Activated T-helper 2 cell treated with anti-CD3 and anti-CD28 coated beads, Interferon-gamma antibody, Interleukin-2, Interleukin-4, amounts not matched to agents 10 μg/mL and 5 μg/mL and 100 μg/mL, durations not matched to agents 14 hours and 24 hours and 36 hours (primary cell): ENCODE measurements at regions not wholly inside any gene's neighbourhood (a gene's known extent, or its start where the extent isn't known, plus 50 kb on each side); places are given as distances from the start of the nearest gene placed in this dataset.

Experiments used
- DNase-seq: peaks from one replicate; pipeline ENCODE4 v3.0.0; 2021; ENCODE audit warnings: low spot score
- H3K27ac Mint-ChIP-seq: one replicate; pipeline ENCODE4 v1.8.0; 2021; ENCODE audit warnings: mixed read lengths
- H3K27me3 Mint-ChIP-seq: one replicate; pipeline ENCODE4 v1.8.0; 2021; ENCODE audit warnings: low read depth, mixed read lengths
- H3K36me3 Mint-ChIP-seq: one replicate; pipeline ENCODE4 v1.8.0; 2021; ENCODE audit warnings: low read depth, mixed read lengths
- H3K4me1 Mint-ChIP-seq: one replicate; pipeline ENCODE4 v1.8.0; 2021; ENCODE audit warnings: low read depth, mixed read lengths
- H3K4me3 Mint-ChIP-seq: one replicate; pipeline ENCODE4 v1.8.0; 2021; ENCODE audit warnings: low read depth, mild to moderate bottlenecking, moderate library complexity, mixed read lengths
- H3K9me3 Mint-ChIP-seq: one replicate; pipeline ENCODE4 v1.8.0; 2021; ENCODE audit warnings: mixed read lengths
- intact Hi-C: fragments of 100-400 bp; cut with micrococcal nuclease; formaldehyde crosslinking; loops from one replicate; pipeline ENCODE4 v1.15.1; 2023

GRCh38 chr9:73076970-73077369 lies 74.7 kb upstream of the ANXA1 start:
- intact Hi-C loops = no loop called here
- Mint-ChIP-seq H3K27me3 (peaks cover 12% of the 10 kb centered on the region), H3K9me3 (no peaks in the 10 kb centered on the region), H3K4me3 (no peak overlapping the region), H3K36me3 (no peaks in the 10 kb centered on the region), H3K4me1 (no peaks in the 10 kb centered on the region), H3K27ac (no peak overlapping the region)
- DNase-seq = no peak

GRCh38 chr9:73074176-73074708 lies 77.4 kb upstream of the ANXA1 start:
- Mint-ChIP-seq H3K27ac (no peak overlapping the region), H3K36me3 (no peaks in the 10 kb centered on the region), H3K4me1 (no peaks in the 10 kb centered on the region), H3K9me3 (no peaks in the 10 kb centered on the region), H3K4me3 (no peak overlapping the region), H3K27me3 (peaks cover 21% of the 10 kb centered on the region)
- no peak for DNase-seq
- intact Hi-C loops = no loop called here

GRCh38 chr9:73073337-73074175 lies 78.1 kb upstream of the ANXA1 start:
- H3K4me3 Mint-ChIP-seq = no peak overlapping the region
- no peaks in the 10 kb centered on the region for H3K4me1 Mint-ChIP-seq
- intact Hi-C loops = no loop called here
- no peaks in the 10 kb centered on the region for H3K9me3 Mint-ChIP-seq
- H3K36me3 Mint-ChIP-seq = no peaks in the 10 kb centered on the region
- no peak overlapping the region for H3K27ac Mint-ChIP-seq
- peaks cover 21% of the 10 kb centered on the region for H3K27me3 Mint-ChIP-seq
- no peak for DNase-seq

GRCh38 chr9:73067074-73067473 lies 84.6 kb upstream of the ANXA1 start:
- no peaks in the 10 kb centered on the region for H3K4me1 Mint-ChIP-seq
- DNase-seq = no peak
- H3K36me3 Mint-ChIP-seq = no peaks in the 10 kb centered on the region
- no peak overlapping the region for H3K4me3 Mint-ChIP-seq
- H3K27me3 Mint-ChIP-seq = peaks cover 9% of the 10 kb centered on the region
- no peaks in the 10 kb centered on the region for H3K9me3 Mint-ChIP-seq
- intact Hi-C loops = no loop called here
- no peak overlapping the region for H3K27ac Mint-ChIP-seq

- intact Hi-C loops = no loop called here
- H3K4me3 Mint-ChIP-seq = no peak overlapping the region
- no peak overlapping the region for H3K27ac Mint-ChIP-seq
- H3K36me3 Mint-ChIP-seq = no peaks in the 10 kb centered on the region
- H3K27me3 Mint-ChIP-seq = peaks cover 6% of the 10 kb centered on the region
- no peaks in the 10 kb centered on the region for H3K4me1 Mint-ChIP-seq
- H3K9me3 Mint-ChIP-seq = no peaks in the 10 kb centered on the region
- no peak for DNase-seq
These were observed 86.2 kb upstream of the ANXA1 start for GRCh38 chr9:73065439-73065838.

GRCh38 chr9:73064315-73064714 lies 87.3 kb upstream of the ANXA1 start:
- intact Hi-C loops = no loop called here
- no peaks in the 10 kb centered on the region for H3K36me3 Mint-ChIP-seq
- no peaks in the 10 kb centered on the region for H3K9me3 Mint-ChIP-seq
- no peak overlapping the region for H3K27ac Mint-ChIP-seq
- H3K27me3 Mint-ChIP-seq = peaks cover under 1% of the 10 kb centered on the region
- no peaks in the 10 kb centered on the region for H3K4me1 Mint-ChIP-seq
- no peak overlapping the region for H3K4me3 Mint-ChIP-seq
- DNase-seq = no peak

- intact Hi-C loops = no loop called here
- DNase-seq = no peak
- Mint-ChIP-seq H3K27me3 (no peaks in the 10 kb centered on the region), H3K36me3 (no peaks in the 10 kb centered on the region), H3K27ac (no peak overlapping the region), H3K9me3 (no peaks in the 10 kb centered on the region), H3K4me1 (no peaks in the 10 kb centered on the region), H3K4me3 (no peak overlapping the region)
These were observed 90.5 kb upstream of the ANXA1 start for GRCh38 chr9:73061146-73061545.

GRCh38 chr9:73059247-73059646 lies 92.4 kb upstream of the ANXA1 start:
- Mint-ChIP-seq H3K27me3 (peaks cover 1% of the 10 kb centered on the region), H3K9me3 (no peaks in the 10 kb centered on the region), H3K4me1 (no peaks in the 10 kb centered on the region), H3K4me3 (no peak overlapping the region), H3K36me3 (no peaks in the 10 kb centered on the region), H3K27ac (no peak overlapping the region)
- no peak for DNase-seq
- intact Hi-C loops = no loop called here

GRCh38 chr9:73056245-73056644 lies 95.4 kb upstream of the ANXA1 start:
- DNase-seq = no peak
- H3K9me3 Mint-ChIP-seq = no peaks in the 10 kb centered on the region
- no peak overlapping the region for H3K27ac Mint-ChIP-seq
- H3K4me3 Mint-ChIP-seq = no peak overlapping the region
- H3K27me3 Mint-ChIP-seq = peaks cover 3% of the 10 kb centered on the region
- H3K36me3 Mint-ChIP-seq = no peaks in the 10 kb centered on the region
- no peaks in the 10 kb centered on the region for H3K4me1 Mint-ChIP-seq
- intact Hi-C loops = no loop called here

GRCh38 chr9:73054091-73054490 lies 97.6 kb upstream of the ANXA1 start:
- H3K4me3 Mint-ChIP-seq = no peak overlapping the region
- H3K9me3 Mint-ChIP-seq = no peaks in the 10 kb centered on the region
- H3K27me3 Mint-ChIP-seq = peaks cover 4% of the 10 kb centered on the region
- H3K36me3 Mint-ChIP-seq = no peaks in the 10 kb centered on the region
- intact Hi-C loops = no loop called here
- H3K4me1 Mint-ChIP-seq = no peaks in the 10 kb centered on the region
- no peak overlapping the region for H3K27ac Mint-ChIP-seq
- DNase-seq = no peak

- no peak overlapping the region for H3K27ac Mint-ChIP-seq
- DNase-seq = no peak
- peaks cover 5% of the 10 kb centered on the region for H3K27me3 Mint-ChIP-seq
- no peaks in the 10 kb centered on the region for H3K4me1 Mint-ChIP-seq
- intact Hi-C loops = no loop called here
- no peak overlapping the region for H3K4me3 Mint-ChIP-seq
- no peaks in the 10 kb centered on the region for H3K9me3 Mint-ChIP-seq
- no peaks in the 10 kb centered on the region for H3K36me3 Mint-ChIP-seq
These were observed 98.1 kb upstream of the ANXA1 start for GRCh38 chr9:73053543-73053942.

GRCh38 chr9:73050887-73051550 lies 98.2 kb upstream of the ALDH1A1 start:
- H3K4me1 Mint-ChIP-seq = no peaks in the 10 kb centered on the region
- intact Hi-C loops = no loop called here
- peaks cover 5% of the 10 kb centered on the region for H3K27me3 Mint-ChIP-seq
- H3K9me3 Mint-ChIP-seq = no peaks in the 10 kb centered on the region
- DNase-seq = no peak
- H3K4me3 Mint-ChIP-seq = no peak overlapping the region
- no peaks in the 10 kb centered on the region for H3K36me3 Mint-ChIP-seq
- H3K27ac Mint-ChIP-seq = no peak overlapping the region

- Mint-ChIP-seq H3K27ac (no peak overlapping the region), H3K9me3 (no peaks in the 10 kb centered on the region), H3K27me3 (peaks cover 5% of the 10 kb centered on the region), H3K4me1 (no peaks in the 10 kb centered on the region), H3K4me3 (no peak overlapping the region), H3K36me3 (no peaks in the 10 kb centered on the region)
- DNase-seq = no peak
- intact Hi-C loops = no loop called here
These were observed 97.4 kb upstream of the ALDH1A1 start for GRCh38 chr9:73050065-73050816.
